ENCODE measurements at regions not wholly inside any gene's neighbourhood (a gene's known extent, or its start where the extent isn't known, plus 50 kb on each side); places are given as distances from the start of the nearest gene placed in this dataset.

DNA sequence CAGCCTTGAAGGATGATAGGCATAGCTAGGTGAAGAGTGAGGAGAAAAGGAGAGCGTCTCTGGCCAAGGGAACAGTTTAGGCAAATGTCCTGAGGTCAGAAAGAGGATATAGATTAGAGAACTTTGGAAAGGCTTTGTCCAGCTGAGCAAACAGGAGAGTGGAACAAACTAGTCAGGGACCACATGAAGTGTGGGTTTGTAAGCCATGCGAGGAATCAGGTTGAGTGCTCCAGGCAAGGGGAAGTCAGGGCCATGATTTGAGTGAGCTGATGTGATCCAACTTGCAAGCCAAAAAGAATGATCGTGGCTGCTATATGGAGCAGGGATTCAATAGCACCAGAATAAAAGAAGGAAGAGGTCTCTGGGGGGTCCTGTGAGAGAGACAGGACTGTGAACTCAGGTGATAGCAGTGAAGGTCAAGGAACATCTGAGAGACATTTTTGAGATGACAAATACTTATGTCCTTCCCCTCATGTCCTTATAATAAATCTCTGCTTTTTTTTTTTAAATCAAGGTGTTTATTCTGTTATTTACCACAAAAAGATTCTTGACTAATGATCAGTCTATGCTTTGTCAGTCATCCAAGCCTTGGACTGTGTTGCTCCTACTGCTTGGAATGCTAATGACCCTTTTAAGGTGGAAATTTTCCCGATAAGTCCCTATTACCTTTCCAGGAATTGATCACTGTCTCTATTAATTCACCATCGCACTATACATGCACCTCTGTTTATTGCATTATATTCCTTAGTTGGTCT lies 472.6 kb downstream of the TXNL1 start:
- Histone ChIP-seq H3K36me3 (no peaks in the 10 kb centered on the region), H3K9me3 (no peaks in the 10 kb centered on the region), H3K27ac (no peak overlapping the region), H3K4me3 (no peak overlapping the region), H3K4me1 (peaks cover 0 to 6% (median 2%) of the 10 kb centered on the region in 4 donors), H3K27me3 (no peaks in the 10 kb centered on the region)
- DNase-seq (no peak), ATAC-seq (ENCODE audit: low FRiP score in 2 of 2) (no peak)
- TF ChIP-seq EP300 (IDR thresholded peaks at IDR 0.05) (no peak), POLR2AphosphoS5 (IDR thresholded peaks at IDR 0.05) (no peak), POLR2A (IDR thresholded peaks at IDR 0.05) (no peak)
- TF ChIP-seq, protein P1, sequence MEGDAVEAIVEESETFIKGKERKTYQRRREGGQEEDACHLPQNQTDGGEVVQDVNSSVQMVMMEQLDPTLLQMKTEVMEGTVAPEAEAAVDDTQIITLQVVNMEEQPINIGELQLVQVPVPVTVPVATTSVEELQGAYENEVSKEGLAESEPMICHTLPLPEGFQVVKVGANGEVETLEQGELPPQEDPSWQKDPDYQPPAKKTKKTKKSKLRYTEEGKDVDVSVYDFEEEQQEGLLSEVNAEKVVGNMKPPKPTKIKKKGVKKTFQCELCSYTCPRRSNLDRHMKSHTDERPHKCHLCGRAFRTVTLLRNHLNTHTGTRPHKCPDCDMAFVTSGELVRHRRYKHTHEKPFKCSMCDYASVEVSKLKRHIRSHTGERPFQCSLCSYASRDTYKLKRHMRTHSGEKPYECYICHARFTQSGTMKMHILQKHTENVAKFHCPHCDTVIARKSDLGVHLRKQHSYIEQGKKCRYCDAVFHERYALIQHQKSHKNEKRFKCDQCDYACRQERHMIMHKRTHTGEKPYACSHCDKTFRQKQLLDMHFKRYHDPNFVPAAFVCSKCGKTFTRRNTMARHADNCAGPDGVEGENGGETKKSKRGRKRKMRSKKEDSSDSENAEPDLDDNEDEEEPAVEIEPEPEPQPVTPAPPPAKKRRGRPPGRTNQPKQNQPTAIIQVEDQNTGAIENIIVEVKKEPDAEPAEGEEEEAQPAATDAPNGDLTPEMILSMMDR (IDR thresholded peaks at IDR 0.05) = no peak
- WGBS, 2 donors = 91 to 99% methylated on average over 5 of the region's 5 CpGs

DNA sequence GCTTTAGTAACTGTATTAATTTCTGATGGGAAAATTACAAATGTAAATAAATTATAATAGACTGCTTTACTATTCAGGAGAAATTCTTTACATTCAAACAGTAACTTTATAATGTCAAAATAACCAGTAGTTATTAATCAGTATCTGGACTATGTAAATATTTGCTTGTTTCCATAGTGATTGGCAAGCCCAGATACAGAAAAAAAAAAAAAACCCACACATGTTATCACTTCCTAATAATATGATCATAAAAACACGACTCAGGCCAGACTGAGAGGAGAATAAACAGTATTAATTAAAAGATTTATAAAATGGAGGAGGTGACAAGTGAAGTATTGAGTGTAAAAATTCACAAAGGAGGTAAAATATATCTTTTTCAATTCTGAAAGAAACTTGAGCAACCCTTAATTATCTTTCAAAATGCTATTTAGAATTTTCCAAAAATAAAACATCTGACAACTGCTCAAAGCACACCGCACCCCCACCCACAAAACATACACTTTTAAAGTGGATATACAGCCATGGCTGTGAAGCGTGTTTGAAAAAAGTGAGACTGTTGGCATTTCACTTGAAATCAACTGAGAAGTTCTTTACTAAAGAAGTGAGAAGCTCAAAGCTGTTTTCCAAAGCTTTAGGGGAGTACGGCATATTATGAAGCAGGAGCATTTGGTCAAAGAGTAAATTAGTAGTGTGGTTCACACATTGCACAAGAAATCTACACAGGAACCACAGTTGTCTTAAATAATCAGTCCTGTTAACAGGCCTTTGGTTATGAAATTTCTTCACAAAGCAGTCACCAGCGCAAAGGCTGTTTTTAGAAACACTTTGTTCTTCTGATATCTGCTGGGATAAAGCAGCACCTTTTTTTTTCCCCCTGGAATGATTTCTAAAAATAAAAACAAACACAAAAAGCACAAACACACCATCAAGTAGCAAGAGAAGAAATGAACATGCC lies 475.8 kb downstream of the TXNL1 start:
- H3K27ac ChIP-seq = no peak overlapping the region
- TF ChIP-seq, protein P1 (IDR thresholded peaks at IDR 0.05) = no peak
- TF ChIP-seq POLR2AphosphoS5 (IDR thresholded peaks at IDR 0.05) (no peak), EP300 (IDR thresholded peaks at IDR 0.05) (no peak)
- peak in 1 of 2 donors; percentile 83 for ATAC-seq (ENCODE audit: low FRiP score in 2 of 2)

DNA sequence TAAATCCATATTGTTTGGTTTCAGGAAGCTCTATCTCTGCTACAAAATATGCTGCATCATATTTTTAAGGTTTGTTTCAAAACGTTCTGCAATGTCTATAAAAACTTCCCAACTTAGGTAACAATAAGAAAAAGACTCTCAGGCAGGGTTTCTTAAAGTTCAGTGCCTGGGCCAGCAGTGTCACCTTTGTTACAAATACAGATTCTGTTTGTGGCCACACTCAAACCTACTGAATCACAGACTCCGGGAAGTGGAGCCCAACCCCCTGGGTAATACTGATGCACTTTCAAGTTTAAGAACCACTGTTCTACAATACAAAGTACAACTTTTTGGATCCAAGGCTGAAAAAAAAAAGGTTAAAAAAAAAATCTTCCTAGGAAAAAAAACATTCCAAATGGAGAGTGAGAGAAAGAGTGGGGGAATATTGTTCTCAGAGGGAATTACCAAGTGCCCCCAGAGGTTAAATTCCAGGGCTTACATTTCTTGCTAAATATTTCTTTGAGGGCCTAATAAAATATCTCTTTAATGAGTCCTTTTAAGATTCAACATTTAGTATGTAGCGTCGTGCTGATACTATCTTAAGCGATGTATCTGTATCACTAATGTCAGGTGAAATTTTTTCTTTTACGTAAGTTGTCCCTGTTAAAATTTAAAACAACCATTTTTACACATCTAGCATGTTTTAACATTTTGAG lies 476.7 kb downstream of the TXNL1 start:
- no peak overlapping the region for H3K4me3 ChIP-seq

More for the DNA sequence above, 475.8 kb downstream of the TXNL1 start:
- Histone ChIP-seq H3K27me3 (no peaks in the 10 kb centered on the region), H3K4me3 (no peak overlapping the region), H3K9me3 (no peaks in the 10 kb centered on the region), H3K36me3 (no peaks in the 10 kb centered on the region), H3K4me1 (peaks cover 0 to 4% (median 1%) of the 10 kb centered on the region in 4 donors)
- 47 to 49% methylated on average over 5 of the region's 5 CpGs for WGBS, 2 donors
- DNase-seq = no peak

DNA sequence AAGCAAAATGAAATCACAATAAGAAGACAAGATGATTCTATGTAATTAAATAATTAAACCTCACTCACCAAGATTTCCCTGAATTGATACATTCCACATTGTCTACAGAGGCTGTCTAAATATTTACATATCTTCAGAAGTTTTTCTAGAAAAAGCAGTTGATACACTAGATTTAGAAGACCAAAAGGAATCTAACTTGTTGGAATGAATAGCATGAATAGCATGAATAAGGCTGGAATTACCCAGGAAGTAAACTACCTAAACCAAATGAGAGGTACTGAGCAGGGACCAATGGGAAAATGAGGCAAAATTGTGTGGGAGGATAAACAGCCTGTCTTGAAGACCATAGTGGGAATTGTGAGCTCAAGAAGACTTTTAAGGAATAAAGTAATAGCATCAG lies 479.7 kb downstream of the TXNL1 start:
- DNase-seq (no peak), ATAC-seq (ENCODE audit: low FRiP score in 2 of 2) (no peak)
- H3K27me3 ChIP-seq = no peaks in the 10 kb centered on the region
- H3K4me1 ChIP-seq = peaks cover 0 to 4% (median 1%) of the 10 kb centered on the region in 4 donors
- no peaks in the 10 kb centered on the region for H3K9me3 ChIP-seq
- no peak overlapping the region for H3K4me3 ChIP-seq
- TF ChIP-seq POLR2A (IDR thresholded peaks at IDR 0.05) (no peak), EP300 (IDR thresholded peaks at IDR 0.05) (no peak), POLR2AphosphoS5 (IDR thresholded peaks at IDR 0.05) (no peak)
- TF ChIP-seq, protein P1 (IDR thresholded peaks at IDR 0.05) = no peak
- no peak overlapping the region for H3K27ac ChIP-seq
- no peaks in the 10 kb centered on the region for H3K36me3 ChIP-seq

More for the DNA sequence above, 476.7 kb downstream of the TXNL1 start:
- 69 to 71% methylated on average over 6 of the region's 6 CpGs for WGBS, 2 donors
- H3K4me1 ChIP-seq = peaks cover 0 to 4% (median 1%) of the 10 kb centered on the region in 4 donors
- peak overlapping the region in 1 of 4 donors; percentile 6 for H3K27ac ChIP-seq
- H3K27me3 ChIP-seq = no peaks in the 10 kb centered on the region
- TF ChIP-seq EP300 (IDR thresholded peaks at IDR 0.05) (no peak), POLR2AphosphoS5 (IDR thresholded peaks at IDR 0.05) (no peak), POLR2A (IDR thresholded peaks at IDR 0.05) (no peak)
- TF ChIP-seq, protein P1 (IDR thresholded peaks at IDR 0.05) = no peak
- H3K36me3 ChIP-seq = no peaks in the 10 kb centered on the region
- H3K9me3 ChIP-seq = no peaks in the 10 kb centered on the region
- no peak for DNase-seq
- peak in 1 of 2 donors; percentile 58 for ATAC-seq (ENCODE audit: low FRiP score in 2 of 2)
